HL-60/S4 (cell line): ENCODE measurements at regions not wholly inside any gene's neighbourhood (a gene's known extent, or its start where the extent isn't known, plus 50 kb on each side); places are given as distances from the start of the nearest gene placed in this dataset.
"Not testable (repeated sequence)": the region's sequence is repeated elsewhere in the genome, so short reads cannot be mapped to it uniquely, and the experiment has no call there.

Experiments
- in situ Hi-C: fragments of 300-500 bp; cut with MboI; formaldehyde crosslinking; loops from 2 replicates; pipeline ENCODE4 v1.14.3; 2022; ENCODE audit warnings: low sequenced_read_pairs

- in situ Hi-C loops, result no loop called here
These were observed 257.4 kb downstream of the KCNJ2 start for GRCh38 chr17:70426752-70427151.

GRCh38 chr17:70434536-70435490 lies 265.5 kb downstream of the KCNJ2 start:
- in situ Hi-C loops, result no loop called here

GRCh38 chr17:70437656-70438055 lies 268.3 kb downstream of the KCNJ2 start:
- in situ Hi-C loops, result no loop called here

- in situ Hi-C loops, result no loop called here
These were observed 277.1 kb downstream of the KCNJ2 start for GRCh38 chr17:70446446-70446845.

- in situ Hi-C loops, result no loop called here
These were observed 278.3 kb downstream of the KCNJ2 start for GRCh38 chr17:70447588-70447987.

- in situ Hi-C loops, result not testable (repeated sequence)
These were observed 283.7 kb downstream of the KCNJ2 start for GRCh38 chr17:70453075-70453474.

GRCh38 chr17:70454377-70454776 lies 285.0 kb downstream of the KCNJ2 start:
- in situ Hi-C loops, result no loop called here

- in situ Hi-C loops, result no loop called here
These were observed 285.6 kb downstream of the KCNJ2 start for GRCh38 chr17:70454908-70455307.

GRCh38 chr17:70464995-70465394 lies 295.7 kb downstream of the KCNJ2 start:
- in situ Hi-C loops, result no loop called here

GRCh38 chr17:70468661-70469060 lies 299.3 kb downstream of the KCNJ2 start:
- in situ Hi-C loops, result no loop called here

GRCh38 chr17:70473049-70473448 lies 303.7 kb downstream of the KCNJ2 start:
- in situ Hi-C loops, result no loop called here

- in situ Hi-C loops, result no loop called here
These were observed 307.0 kb downstream of the KCNJ2 start for GRCh38 chr17:70476368-70476767.

- in situ Hi-C loops, result no loop called here
These were observed 309.6 kb downstream of the KCNJ2 start for GRCh38 chr17:70478902-70479301.

GRCh38 chr17:70479779-70480178 lies 310.4 kb downstream of the KCNJ2 start:
- in situ Hi-C loops, result no loop called here

- in situ Hi-C loops, result no loop called here
These were observed 314.3 kb downstream of the KCNJ2 start for GRCh38 chr17:70483624-70484023.

GRCh38 chr17:70484050-70484449 lies 314.7 kb downstream of the KCNJ2 start:
- in situ Hi-C loops, result no loop called here

GRCh38 chr17:70484496-70484895 lies 315.2 kb downstream of the KCNJ2 start:
- in situ Hi-C loops, result no loop called here

GRCh38 chr17:70492368-70492767 lies 323.0 kb downstream of the KCNJ2 start:
- in situ Hi-C loops, result no loop called here

GRCh38 chr17:70493277-70493874 lies 324.0 kb downstream of the KCNJ2 start:
- in situ Hi-C loops, result no loop called here

GRCh38 chr17:70498631-70499030 lies 329.3 kb downstream of the KCNJ2 start:
- in situ Hi-C loops, result no loop called here

- in situ Hi-C loops, result no loop called here
These were observed 329.9 kb downstream of the KCNJ2 start for GRCh38 chr17:70499067-70499786.

GRCh38 chr17:70503449-70503848 lies 334.1 kb downstream of the KCNJ2 start:
- in situ Hi-C loops, result no loop called here
